Right lobe of liver (tissue), 6 donors: ENCODE measurements at regions not wholly inside any gene's neighbourhood (a gene's known extent, or its start where the extent isn't known, plus 50 kb on each side); places are given as distances from the start of the nearest gene placed in this dataset.
"Not testable (repeated sequence)": the region's sequence is repeated elsewhere in the genome, so short reads cannot be mapped to it uniquely, and the experiment has no call there.

Experiments used
- ATAC-seq, 4 donors: fragments of 200-7000 bp; cut with Tn5 transposase; one replicate each; pipeline ENCODE4 v1.9.1; 2020; ENCODE audit warnings: mild to moderate bottlenecking in 4 of 4, moderate library complexity in 4 of 4
- DNase-seq, 3 donors: peaks; one replicate each; pipeline ENCODE4 v3.0.0-alpha.2; 2020
- H3K27ac ChIP-seq, 3 donors: fragments of 200-600 bp; one replicate each; pipeline ENCODE4 v1.8.0; 2022
- H3K27me3 ChIP-seq, 2 donors: fragments of 200-600 bp; one replicate each; pipeline ENCODE4 v1.8.0; 2022
- H3K36me3 ChIP-seq, 4 donors: fragments of 200-600 bp; sonication (generic) in 1 of 4; one replicate each; pipeline versions ENCODE4 v1.5.1 to v1.8.0; 2017 to 2022; ENCODE audit warnings: control low read depth in 1 of 4
- H3K4me1 ChIP-seq, 4 donors: fragments of 200-600 bp; sonication (generic) in 1 of 4; one replicate each; pipeline versions ENCODE4 v1.5.1 to v1.8.0; 2017 to 2022; ENCODE audit warnings: control low read depth in 1 of 4
- H3K4me3 ChIP-seq, 3 donors: fragments of 200-600 bp; one replicate each; pipeline ENCODE4 v1.8.0; 2022
- H3K9me3 ChIP-seq, 4 donors: fragments of 200-600 bp; sonication (generic) in 1 of 4; one replicate each; pipeline versions ENCODE4 v1.5.1 to v1.8.0; 2017 to 2022; ENCODE audit warnings: control low read depth in 1 of 4
- CTCF ChIP-seq, 4 donors: fragments of 200-600 bp in 3 of 4; fragments of 450-650 bp in 1 of 4; IDR thresholded peaks; one replicate each; pipeline versions ENCODE4 v1.5.1 to v1.8.0; 2016 to 2022; ENCODE audit warnings: antibody characterized with exemption in 4 of 4, mild to moderate bottlenecking in 2 of 4
- POLR2A ChIP-seq: fragments of 450-650 bp; IDR thresholded peaks from one replicate; pipeline ENCODE4 v1.6.1; 2017; ENCODE audit warnings: antibody characterized with exemption, mild to moderate bottlenecking
- WGBS: methylation state at CpG from one replicate; pipeline ENCODE4 v1.1.6; 2018; ENCODE audit warnings: low coverage, low lambda C conversion rate; ENCODE audit not compliant: insufficient coverage; ENCODE audit errors: missing lambda C conversion rate; 5-methylcytosine and 5-hydroxymethylcytosine counted together
- intact Hi-C, 2 donors: fragments of 100-400 bp; cut with DNase I; formaldehyde crosslinking; loops; one replicate each; pipeline versions ENCODE4 v1.11.2 to v1.14.1; 2022
- donor health status: DM: no; HTN: yes; CAD: no.
- donor health status: DM: no; HTN: no; CAD: no.
- donor health status: DM: no; HTN: no; CAD: no.
- donor health status: DM: no; HTN: yes; CAD: no.
- donor health status: DM: no; HTN: yes; CAD: no.

GRCh38 chr7:13751766-13752165 is 237.7 kb downstream of the ETV1 start:
- no peak for DNase-seq
- H3K36me3 ChIP-seq = no peaks in the 10 kb centered on the region
- TF ChIP-seq POLR2A (no peak), CTCF (IDR thresholded peaks at IDR 0.05) (no peak)
- H3K27me3 ChIP-seq = no peaks in the 10 kb centered on the region
- no peaks in the 10 kb centered on the region for H3K9me3 ChIP-seq
- ATAC-seq = no peak
- no peak overlapping the region for H3K27ac ChIP-seq
- no peak overlapping the region for H3K4me3 ChIP-seq
- H3K4me1 ChIP-seq = no peaks in the 10 kb centered on the region
- WGBS = 41% methylated on average over 1 of the region's 1 CpG
- intact Hi-C loops = no loop called here

- Histone ChIP-seq H3K9me3 (no peaks in the 10 kb centered on the region), H3K4me3 (no peak overlapping the region), H3K36me3 (no peaks in the 10 kb centered on the region), H3K27me3 (no peaks in the 10 kb centered on the region), H3K4me1 (no peaks in the 10 kb centered on the region), H3K27ac (no peak overlapping the region)
- intact Hi-C loops = no loop called here
- TF ChIP-seq CTCF (IDR thresholded peaks at IDR 0.05) (no peak), POLR2A (no peak)
- ATAC-seq (no peak), DNase-seq (no peak)
- 25% methylated on average over 1 of the region's 1 CpG for WGBS
These were observed 231.6 kb downstream of the ETV1 start for GRCh38 chr7:13757841-13758240.

- not testable (repeated sequence) for DNase-seq
- WGBS = 70% methylated on average over 2 of the region's 16 CpGs
These were observed 223.6 kb downstream of the ETV1 start for GRCh38 chr7:13765853-13766252.

GRCh38 chr7:13770305-13770704 is 219.2 kb downstream of the ETV1 start:
- H3K27ac ChIP-seq = no peak overlapping the region
- H3K4me3 ChIP-seq = no peak overlapping the region
- DNase-seq (no peak), ATAC-seq (no peak)
- no peaks in the 10 kb centered on the region for H3K27me3 ChIP-seq
- 18% methylated on average over 1 of the region's 1 CpG for WGBS
- TF ChIP-seq CTCF (IDR thresholded peaks at IDR 0.05) = no peak
- no peak for TF ChIP-seq POLR2A
- H3K9me3 ChIP-seq = no peaks in the 10 kb centered on the region
- intact Hi-C loops = no loop called here
- H3K4me1 ChIP-seq = no peaks in the 10 kb centered on the region
- H3K36me3 ChIP-seq = no peaks in the 10 kb centered on the region

More at GRCh38 chr7:13765853-13766252, 223.6 kb downstream of the ETV1 start:
- ATAC-seq, H3K4me1 ChIP-seq, H3K27ac ChIP-seq, H3K36me3 ChIP-seq, H3K27me3 ChIP-seq, H3K9me3 ChIP-seq, H3K4me3 ChIP-seq, intact Hi-C loops: not testable (repeated sequence)

GRCh38 chr7:13774976-13775375 is 214.5 kb downstream of the ETV1 start:
- intact Hi-C loops = no loop called here

More at GRCh38 chr7:13774976-13775375, 214.5 kb downstream of the ETV1 start:
- TF ChIP-seq CTCF (IDR thresholded peaks at IDR 0.05) (no peak), POLR2A (no peak)
- no peaks in the 10 kb centered on the region for H3K9me3 ChIP-seq
- ATAC-seq (no peak), DNase-seq (no peak)
- 81% methylated on average over 2 of the region's 2 CpGs for WGBS
- H3K4me3 ChIP-seq = no peak overlapping the region
- H3K27ac ChIP-seq = no peak overlapping the region
- no peaks in the 10 kb centered on the region for H3K4me1 ChIP-seq
- no peaks in the 10 kb centered on the region for H3K27me3 ChIP-seq
- no peaks in the 10 kb centered on the region for H3K36me3 ChIP-seq
